Cerebellar cortex (tissue), 1 donor: ENCODE measurements at regions not wholly inside any gene's neighbourhood (a gene's known extent, or its start where the extent isn't known, plus 50 kb on each side); places are given as distances from the start of the nearest gene placed in this dataset.

Experiments
- DNase-seq: peaks from one replicate; pipeline ENCODE4 v3.0.0-alpha.2; 2015; ENCODE audit warnings: low spot score

GRCh38 chr2:18465979-18466378 lies 94.5 kb downstream of the RDH14 start:
- DNase-seq = no peak

- DNase-seq = no peak
Measured at GRCh38 chr2:18464913-18465312, 95.5 kb downstream of the RDH14 start.

GRCh38 chr2:18456026-18456425 lies 104.4 kb downstream of the RDH14 start:
- DNase-seq = no peak

GRCh38 chr2:18455236-18455862 lies 105.1 kb downstream of the RDH14 start:
- DNase-seq = no peak

- no peak for DNase-seq
Measured at GRCh38 chr2:18454692-18455235, 105.7 kb downstream of the RDH14 start.

GRCh38 chr2:18446715-18447114 lies 113.7 kb downstream of the RDH14 start:
- no peak for DNase-seq

GRCh38 chr2:18445433-18446320 lies 114.8 kb downstream of the RDH14 start:
- DNase-seq = no peak

GRCh38 chr2:18444806-18445205 lies 115.6 kb downstream of the RDH14 start:
- no peak for DNase-seq

GRCh38 chr2:18441583-18441982 lies 118.9 kb downstream of the RDH14 start:
- DNase-seq = no peak

- no peak for DNase-seq
Measured at GRCh38 chr2:18440777-18441176, 119.7 kb downstream of the RDH14 start.

- DNase-seq = no peak
Measured at GRCh38 chr2:18440141-18440661, 120.3 kb downstream of the RDH14 start.

GRCh38 chr2:18439716-18440115 lies 120.7 kb downstream of the RDH14 start:
- DNase-seq = no peak

GRCh38 chr2:18437909-18438308 lies 122.5 kb downstream of the RDH14 start:
- DNase-seq = no peak

GRCh38 chr2:18436503-18437005 lies 123.9 kb downstream of the RDH14 start:
- no peak for DNase-seq

GRCh38 chr2:18435426-18436037 lies 124.9 kb downstream of the RDH14 start:
- peak; percentile 44 for DNase-seq

- no peak for DNase-seq
Measured at GRCh38 chr2:18433872-18434271, 126.6 kb downstream of the RDH14 start.

- peak; percentile 2 for DNase-seq
Measured at GRCh38 chr2:18432999-18433398, 127.5 kb downstream of the RDH14 start.

GRCh38 chr2:18430996-18431748 lies 129.3 kb downstream of the RDH14 start:
- DNase-seq = no peak

GRCh38 chr2:18428516-18428915 lies 131.9 kb downstream of the RDH14 start:
- DNase-seq = no peak

- DNase-seq = no peak
Measured at GRCh38 chr2:18427762-18428161, 132.7 kb downstream of the RDH14 start.

GRCh38 chr2:18426174-18426573 lies 134.3 kb downstream of the RDH14 start:
- DNase-seq = no peak
